HG02588 (cell line): ENCODE measurements at regions not wholly inside any gene's neighbourhood (a gene's known extent, or its start where the extent isn't known, plus 50 kb on each side); places are given as distances from the start of the nearest gene placed in this dataset.
"Not testable (repeated sequence)": the region's sequence is repeated elsewhere in the genome, so short reads cannot be mapped to it uniquely, and the experiment has no call there.

ENCODE experiments used
- ATAC-seq: cut with Tn5 transposase; IDR thresholded peaks from one replicate; pipeline ENCODE4 v1.9.1; 2021; ENCODE audit warnings: mild to moderate bottlenecking, moderate library complexity; ENCODE audit not compliant: unreplicated experiment

DNA sequence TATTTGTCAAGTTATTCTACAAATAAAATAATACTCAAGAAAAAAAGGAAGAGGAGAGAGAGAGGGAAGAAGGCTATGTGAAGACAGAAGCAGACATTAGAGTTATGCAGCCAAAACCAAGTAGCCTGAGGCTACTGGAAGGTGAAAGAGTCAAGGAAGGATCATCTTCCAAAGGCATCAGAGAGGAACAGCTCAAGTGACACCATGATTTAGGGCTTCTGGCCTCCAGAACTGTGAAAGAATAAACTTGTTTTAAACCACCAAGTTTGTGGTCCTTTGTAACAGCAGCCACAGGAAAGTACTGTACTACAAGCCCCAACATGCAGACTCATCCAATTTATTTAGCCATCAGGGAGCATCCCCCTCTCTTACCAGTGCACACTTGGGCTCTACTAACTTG is 788.5 kb upstream of the LRRTM1 start:
- no peak for ATAC-seq

DNA sequence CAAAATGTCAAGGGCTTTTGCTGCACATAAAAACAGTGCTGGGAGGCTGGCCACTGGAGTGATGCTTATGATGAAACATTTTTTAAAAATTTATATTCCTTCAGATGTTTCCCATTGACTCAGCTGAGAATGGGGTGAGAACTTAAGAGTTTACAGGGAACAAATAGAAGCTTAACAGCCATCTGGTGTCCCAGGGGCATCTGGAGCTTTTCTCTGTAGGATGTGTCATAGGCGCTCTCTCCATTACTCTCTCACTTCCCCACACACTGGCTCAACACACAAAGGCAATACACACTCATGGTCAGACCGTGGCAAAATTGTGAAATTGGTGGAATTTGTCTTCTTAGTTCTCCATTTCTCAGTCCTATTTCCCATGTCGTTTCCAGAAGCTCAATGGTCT is 783.1 kb upstream of the LRRTM1 start:
- ATAC-seq: no peak

DNA sequence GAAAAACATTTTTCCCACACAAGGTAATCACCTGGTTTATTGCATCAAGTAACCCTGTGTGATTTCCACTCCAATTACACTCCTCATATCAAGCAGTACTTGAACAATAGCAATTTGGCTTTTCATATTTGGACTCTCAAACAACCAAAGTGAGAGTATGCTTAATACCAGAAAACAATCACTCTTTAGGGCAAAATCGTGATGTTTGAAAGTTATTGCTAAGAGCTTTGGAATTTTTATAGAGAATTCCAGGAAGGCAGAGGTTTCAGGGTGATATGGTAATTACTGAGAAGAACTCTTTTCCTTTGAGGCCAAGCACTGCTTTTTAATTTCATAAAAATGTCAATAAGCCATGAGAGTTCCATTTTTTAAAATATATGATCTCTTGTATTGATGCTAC is 779.5 kb upstream of the LRRTM1 start:
- no peak for ATAC-seq

DNA sequence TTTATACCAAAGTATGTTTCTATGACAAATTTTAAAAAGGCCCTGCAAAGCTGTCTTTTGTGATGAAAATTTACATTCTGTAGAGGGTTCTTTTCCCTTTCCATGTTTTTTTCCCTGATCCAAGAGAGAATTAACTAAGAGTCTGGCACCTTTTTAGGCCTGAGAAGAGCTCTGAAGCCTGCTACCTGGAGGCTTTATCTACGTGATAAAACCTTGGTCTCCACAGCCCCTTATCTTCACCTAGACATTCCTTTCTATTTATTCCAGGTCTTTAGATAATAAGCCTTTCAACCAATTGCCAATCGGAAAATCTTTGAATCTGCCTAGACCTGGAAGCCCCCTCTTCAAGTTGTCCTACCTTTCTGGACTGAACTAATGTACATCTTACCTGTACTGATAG is 774.1 kb upstream of the LRRTM1 start:
- ATAC-seq: no peak

DNA sequence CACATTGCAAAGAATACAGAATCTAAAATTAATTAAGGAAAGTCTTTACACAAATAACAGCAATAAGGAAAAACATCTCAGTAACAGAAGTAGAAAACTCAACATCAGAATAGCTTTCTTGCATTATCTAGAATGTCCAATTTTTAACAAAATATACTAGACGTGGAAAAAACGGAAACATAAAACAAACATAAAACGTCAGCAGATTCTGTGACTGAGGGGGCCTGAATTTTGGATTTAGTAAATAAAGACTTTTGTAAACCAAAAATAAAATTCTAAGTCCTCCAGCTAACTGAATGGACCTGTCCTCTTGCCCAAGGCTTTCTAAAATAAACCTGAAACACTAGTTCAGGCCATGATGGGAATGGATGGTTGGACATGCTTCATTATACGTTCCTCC is 773.5 kb upstream of the LRRTM1 start:
- no peak for ATAC-seq

DNA sequence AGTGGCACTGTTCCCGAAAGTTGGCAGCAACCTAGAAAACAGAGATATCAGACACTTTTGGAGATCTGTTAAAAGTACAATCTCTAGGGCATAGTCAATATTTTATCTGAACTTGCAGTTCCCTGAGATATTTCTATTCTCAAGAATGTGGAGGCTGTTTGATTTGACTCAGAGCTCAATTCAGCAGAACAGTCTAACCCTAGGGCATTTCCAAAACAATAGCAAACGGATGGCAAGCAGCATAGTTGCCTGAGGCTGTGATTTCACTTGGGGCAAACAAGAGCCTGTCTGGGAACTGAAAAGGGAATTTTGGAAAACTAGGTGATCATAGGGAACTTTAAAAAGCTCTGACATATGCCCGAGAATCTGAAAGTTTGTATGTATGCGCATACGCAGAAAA is 772.8 kb upstream of the LRRTM1 start:
- no peak for ATAC-seq

DNA sequence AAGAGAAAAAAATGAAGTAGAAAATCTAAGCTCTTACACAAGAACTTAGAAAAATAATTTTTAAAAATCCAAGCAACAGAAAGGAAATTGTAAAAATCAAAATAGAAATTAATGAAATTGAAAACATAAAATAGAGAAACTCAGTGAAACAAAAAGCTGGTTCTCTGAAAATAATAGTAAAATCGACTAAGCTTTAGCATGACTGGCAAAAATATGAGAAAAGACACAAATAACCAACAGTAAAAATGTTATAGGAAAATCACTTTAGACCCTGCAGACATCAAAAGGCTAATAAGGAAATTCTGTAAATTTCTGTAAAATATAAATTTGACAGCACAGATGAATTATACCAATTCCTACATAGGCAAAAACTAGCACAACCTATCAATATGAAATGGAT is 768.9 kb upstream of the LRRTM1 start:
- no peak for ATAC-seq

DNA sequence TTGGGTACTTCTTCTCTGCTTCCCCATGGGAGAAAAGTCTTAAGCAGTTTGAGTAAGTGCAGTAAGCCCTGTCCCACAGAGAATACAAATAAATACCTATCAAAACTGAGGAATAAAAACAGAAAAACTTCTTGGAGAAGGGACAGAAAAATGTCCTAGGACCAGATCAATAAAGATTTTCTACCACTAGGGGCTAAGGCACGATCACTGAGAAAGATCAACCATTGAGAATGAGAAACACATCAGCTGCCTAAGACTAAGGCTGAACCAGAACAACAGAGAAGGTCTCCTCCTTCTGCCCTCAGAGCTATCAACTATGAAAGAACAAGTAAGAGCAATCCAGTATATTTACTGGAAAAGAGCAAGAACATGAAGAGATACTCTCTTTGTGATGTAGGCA is 763.6 kb upstream of the LRRTM1 start:
- no peak for ATAC-seq

DNA sequence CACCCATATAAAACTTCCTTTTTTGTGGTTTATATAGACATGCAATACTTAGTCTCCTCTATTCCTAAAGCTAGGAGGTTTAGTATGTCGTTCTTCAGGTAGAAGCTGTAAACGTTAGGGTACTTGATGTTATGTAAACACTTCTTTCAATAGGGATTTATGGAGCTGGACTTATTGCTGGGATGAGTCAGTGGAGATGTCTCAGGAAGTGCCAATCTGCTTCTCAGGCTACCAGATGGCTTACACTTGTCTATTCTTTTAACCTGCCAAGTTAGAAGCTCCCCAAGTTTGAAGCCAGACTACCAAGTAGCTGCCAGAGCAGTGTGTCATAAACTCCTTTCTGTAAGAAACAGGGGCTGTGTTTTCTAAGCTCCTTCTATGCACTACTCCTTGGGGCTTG is 756.5 kb upstream of the LRRTM1 start:
- no peak for ATAC-seq

DNA sequence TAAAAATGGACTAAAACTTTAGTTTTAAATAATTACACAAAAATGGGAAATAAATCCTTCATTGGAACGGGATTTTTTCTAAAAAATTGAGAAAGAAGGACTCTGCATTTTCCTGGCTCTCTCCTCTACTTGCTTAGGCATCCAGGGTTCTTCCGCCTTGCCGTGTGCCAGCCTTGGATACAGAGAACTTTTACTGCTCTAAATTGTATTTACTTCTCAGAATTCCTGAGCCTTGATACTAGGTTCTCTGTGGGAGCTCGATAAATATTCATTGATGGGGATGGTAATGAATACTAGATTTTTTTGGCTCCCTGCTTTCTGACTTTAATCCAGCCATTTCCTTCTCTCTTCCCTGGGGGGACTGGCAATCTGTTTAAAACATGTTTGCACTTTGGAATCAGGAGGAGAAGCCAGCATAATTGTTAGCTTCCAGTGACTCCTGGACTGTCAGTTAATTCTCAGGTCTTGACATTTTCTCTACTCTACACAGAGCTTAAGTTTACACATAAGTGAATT is 746.1 kb upstream of the LRRTM1 start:
- no peak for ATAC-seq

DNA sequence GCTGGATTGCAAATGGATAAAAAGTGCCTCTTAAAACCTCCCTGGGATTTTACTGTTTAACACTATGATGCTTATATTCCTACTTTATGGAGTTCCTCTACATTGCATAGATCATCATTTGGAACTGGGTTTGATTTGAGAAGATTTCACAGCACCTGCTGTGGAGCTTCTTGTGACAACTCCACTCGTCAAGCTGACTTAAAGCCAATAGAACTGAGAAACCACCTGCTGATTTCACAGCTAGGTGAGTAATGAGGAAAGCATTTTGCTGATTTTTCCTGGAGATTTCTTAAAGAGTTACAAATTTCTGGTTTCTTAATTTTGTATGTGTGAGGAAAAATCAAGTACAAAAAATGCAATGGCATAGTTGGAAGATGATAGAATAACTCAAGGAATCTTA is 739.1 kb upstream of the LRRTM1 start:
- no peak for ATAC-seq

DNA sequence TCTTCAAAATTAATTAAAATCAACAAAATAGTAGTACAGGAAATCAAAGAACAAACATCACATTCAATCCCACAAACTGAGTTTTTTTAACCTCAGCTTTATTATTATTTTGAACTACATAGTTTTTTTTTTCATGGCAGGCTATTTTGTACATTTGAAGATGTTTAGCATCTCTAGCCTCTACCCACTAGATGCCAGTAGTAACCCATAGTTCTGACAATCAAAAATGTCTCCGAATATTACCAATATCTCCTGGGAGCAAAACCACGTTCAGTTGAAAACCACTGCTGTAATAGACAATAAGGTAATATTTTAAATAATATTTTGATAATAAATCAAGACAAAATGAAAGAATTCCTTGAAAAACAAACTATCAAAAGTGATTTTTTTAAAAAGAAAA is 702.6 kb upstream of the LRRTM1 start:
- no peak for ATAC-seq

DNA sequence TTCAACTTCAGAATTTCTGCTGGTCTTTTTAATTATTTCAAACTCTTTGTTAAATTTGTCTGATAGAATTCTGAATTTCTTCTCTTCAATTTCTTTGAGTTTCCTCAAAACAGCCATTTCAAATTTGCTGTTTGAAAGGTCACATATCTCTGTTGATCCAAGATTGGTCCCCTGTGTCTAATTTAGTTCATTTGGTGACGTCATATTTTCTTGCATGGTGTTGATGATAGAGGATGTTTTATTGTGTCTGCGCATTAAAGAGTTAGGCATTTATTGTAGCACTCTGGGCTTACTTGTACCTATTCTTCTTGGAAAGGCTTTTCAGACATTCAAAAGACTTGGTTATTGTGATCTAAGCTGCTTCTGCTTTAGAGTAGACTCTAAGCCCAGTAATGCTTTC is 698.4 kb upstream of the LRRTM1 start:
- no peak for ATAC-seq

DNA sequence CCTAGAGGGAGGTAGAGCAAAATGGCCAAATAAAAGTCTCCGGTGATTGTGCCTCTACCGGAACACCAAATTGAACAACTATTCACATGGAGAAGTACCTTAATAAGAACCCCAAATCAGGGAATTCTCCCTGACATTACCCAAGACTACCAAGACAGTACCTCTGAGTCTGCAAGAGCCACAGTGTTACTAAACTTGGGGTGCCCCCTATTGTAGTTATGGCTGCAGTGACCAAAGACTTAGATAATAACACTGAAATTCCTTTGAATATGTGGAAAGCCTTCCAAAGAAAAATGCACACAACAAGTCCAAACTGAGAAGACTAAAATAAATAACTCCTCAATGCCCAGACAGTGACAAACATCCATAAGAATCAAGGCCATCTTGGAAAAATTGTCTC is 682.9 kb upstream of the LRRTM1 start:
- ATAC-seq: no peak

DNA sequence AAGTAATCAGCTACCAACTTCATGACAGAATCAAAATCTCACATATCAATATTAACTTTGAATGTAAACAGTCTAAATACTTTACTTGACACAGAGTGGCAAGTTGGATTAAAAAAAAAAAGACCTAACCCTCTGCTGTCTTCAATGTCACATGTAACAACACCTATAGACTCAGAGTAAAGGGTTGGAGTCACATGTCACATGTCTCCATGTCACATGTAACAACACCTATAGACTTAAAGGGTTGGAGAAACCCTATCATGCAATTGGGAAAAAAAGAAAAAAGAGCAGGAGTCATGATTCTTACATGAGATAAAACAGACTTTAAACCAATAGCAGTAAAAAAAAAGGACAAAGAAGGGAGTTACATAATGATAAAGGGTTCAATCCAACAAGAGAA is 665.3 kb upstream of the LRRTM1 start:
- no peak for ATAC-seq

DNA sequence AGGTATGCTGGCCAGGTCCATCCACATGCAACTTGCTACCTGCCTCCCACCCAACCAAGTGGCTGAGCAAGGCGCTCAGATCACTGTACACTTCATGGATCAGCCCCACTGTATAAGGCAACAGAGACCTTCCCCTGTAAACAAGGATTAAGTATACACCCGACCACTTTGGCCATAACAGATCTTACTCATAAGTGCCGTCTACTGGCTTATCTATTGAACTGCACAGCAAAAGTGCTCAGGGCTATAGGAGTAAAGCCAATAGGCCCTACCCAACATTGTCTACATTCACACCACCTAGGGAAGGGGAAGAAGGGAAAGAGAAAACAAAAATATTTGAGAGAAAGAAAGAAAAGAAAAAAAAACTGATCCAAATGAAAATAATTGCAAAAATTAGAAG is 663.9 kb upstream of the LRRTM1 start:
- no peak for ATAC-seq

DNA sequence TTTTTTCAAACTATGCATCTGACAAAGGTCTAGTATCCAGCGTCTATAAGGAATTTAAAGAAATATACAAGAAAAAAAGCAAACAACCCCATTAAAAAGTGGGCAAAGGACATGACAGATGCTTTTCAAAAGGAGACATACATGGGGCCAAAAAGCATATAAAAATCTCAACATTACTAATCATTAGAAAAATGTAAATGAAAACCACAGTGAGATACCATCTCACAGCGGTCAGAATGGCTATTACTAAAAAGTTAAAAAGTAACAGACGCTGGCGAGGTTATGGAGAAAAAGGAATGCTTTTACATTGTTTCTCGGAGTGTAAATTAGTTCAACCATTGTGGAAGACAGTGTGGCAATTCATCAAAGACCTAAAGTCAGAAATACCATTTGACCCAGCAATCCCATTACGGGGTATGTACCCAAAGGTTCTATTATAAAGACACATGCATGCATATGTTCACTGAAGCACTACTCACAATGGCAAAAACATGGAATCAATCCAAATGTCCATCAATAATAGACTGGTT is 643.1 kb upstream of the LRRTM1 start:
- no peak for ATAC-seq

DNA sequence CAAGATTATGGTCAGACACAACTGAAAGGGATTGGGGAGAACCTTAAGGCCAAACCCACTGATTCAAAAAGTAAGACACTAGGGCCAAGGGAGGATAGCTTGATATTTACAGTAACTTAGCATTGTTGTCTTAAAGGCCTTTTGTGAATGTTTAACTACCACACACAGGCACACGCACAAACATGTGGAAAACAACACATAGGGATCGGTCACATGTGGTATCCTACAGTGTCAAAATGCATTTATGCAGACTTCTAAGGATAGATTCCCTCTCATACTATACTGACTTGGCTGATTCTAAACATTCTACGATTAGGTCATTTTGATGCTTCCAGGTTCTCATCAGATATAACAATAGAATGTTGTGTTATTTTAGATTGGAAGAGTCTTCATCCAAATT is 638.9 kb upstream of the LRRTM1 start:
- no peak for ATAC-seq

DNA sequence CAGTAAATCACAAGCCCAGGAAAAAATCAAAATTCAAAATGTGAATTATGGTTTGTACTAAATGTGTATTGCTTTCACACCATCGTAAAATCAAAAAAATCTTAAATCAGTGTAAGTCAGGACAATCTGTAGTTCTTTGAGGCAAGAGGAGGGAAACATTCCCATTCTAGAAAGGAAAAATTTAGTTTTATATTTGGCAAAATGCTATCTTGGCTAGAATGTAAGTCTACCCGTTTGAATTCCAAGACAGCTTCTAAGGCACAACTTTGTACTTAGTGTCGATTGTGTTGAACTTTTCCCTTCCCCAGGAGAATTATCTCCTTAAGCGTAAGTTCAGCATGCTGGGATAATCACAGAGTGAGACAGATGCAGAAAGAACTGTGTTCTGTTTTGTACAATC is 638.2 kb upstream of the LRRTM1 start:
- ATAC-seq: no peak

DNA sequence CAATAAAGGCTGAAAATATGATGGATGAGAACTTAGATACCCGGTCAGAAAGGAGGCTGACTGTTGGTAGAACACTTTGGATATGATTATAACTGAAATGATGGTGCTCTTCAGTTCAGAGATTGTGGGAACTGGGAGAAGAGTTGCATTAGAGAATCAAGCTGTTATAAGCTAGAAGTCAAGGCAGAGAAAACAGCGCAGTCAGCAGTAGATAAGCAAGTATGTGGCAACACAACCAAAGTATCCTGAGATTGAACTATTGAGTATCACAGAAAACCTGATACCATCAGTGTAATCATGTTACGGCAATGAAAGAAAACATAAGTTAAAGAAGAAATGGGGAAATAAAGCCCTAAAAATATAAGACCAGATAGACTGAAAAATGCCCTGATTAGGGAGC is 633.9 kb upstream of the LRRTM1 start:
- no peak for ATAC-seq

DNA sequence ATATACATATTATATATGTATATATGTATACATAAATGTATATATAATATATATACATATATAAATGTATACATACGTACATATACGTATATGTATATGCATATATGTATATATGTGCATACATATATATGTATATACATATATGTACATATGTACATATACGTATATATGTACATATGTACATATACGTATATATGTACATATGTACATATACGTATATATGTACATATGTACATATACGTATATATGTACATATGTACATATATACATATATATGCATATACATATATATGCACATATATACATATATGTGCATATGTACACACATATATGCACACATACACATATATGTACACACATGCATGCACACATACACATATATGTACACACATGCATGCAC is 627.3 kb upstream of the LRRTM1 start:
- ATAC-seq: not testable (repeated sequence)

DNA sequence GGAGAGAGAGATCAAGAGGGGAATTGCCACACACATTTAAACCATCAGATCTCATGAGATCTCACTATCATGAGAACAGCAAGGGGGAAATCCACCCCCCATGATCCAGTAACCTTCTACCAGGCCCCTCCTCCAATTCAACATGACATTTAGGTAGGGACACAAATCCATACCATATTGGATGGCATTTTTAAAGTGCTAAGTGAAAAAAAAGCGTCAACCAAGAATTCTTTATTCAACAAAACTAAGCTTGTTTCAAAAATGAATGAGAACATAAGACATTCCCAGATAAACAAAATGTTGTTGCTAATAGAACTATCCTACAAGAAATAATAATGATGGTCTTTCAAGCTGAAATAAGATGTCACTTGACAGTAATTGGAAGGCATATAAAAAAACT is 626.2 kb upstream of the LRRTM1 start:
- no peak for ATAC-seq

DNA sequence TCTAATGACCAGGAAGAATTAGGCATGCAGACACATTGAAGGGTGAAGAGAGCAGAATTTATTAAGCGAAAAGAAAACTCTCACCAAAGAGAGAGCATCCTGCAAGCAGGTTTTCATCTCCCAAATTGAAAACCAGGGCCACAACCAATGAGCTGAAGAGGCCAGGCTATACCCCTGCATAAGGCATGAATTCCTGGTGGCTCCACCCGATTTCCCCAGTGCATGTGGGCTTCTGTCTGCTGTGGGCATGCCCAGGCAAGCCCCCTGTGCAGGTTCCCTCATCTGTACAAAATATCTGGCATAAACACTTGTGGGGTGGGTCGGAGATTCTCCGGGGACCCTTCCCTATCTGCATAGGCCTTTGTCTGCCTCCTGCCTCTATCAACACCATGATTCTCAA is 621.6 kb upstream of the LRRTM1 start:
- no peak for ATAC-seq

DNA sequence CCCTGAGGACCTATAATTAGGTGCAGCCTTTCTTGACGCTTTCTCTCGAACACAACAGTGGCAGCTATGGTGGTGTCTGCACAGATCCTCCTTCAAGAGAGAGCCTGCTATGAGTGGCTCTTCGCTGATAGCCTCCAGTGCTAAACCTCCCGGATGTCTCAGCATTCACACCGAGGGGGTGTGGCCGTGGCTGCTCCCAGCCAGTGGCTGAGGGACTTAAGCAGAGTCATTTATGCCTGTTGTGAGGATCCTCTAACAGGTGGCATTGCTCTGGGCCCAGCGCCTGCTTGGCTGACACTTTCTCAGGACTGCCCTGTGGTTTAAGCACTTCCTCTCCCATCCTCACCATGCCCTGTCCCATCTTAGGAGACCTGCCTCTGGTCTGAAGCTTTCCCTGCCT is 592.0 kb upstream of the LRRTM1 start:
- ATAC-seq: no peak
